Thymus (tissue), 11 donors: ENCODE measurements at regions not wholly inside any gene's neighbourhood (a gene's known extent, or its start where the extent isn't known, plus 50 kb on each side); places are given as distances from the start of the nearest gene placed in this dataset.
"Not testable (repeated sequence)": the region's sequence is repeated elsewhere in the genome, so short reads cannot be mapped to it uniquely, and the experiment has no call there.

ENCODE experiments used
- DNase-seq, 9 donors: peaks; one replicate each; pipeline ENCODE4 v3.0.0-alpha.2; 2013; ENCODE audit warnings: low spot score in 9 of 9, low read depth in 6 of 9, missing footprints in 1 of 9
- H3K27ac ChIP-seq, 2 donors: one replicate each; pipeline ENCODE4 v1.5.1; 2013; ENCODE audit warnings: control low read depth in 1 of 2, low read depth in 1 of 2, low read length in 1 of 2, mild to moderate bottlenecking in 1 of 2, moderate library complexity in 1 of 2
- H3K27me3 ChIP-seq, 2 donors: one replicate each; pipeline ENCODE4 v1.5.1; 2013; ENCODE audit warnings: low read length in 1 of 2; ENCODE audit not compliant: control insufficient read depth in 2 of 2, insufficient read depth in 1 of 2
- H3K36me3 ChIP-seq, 2 donors: one replicate each; pipeline ENCODE4 v1.5.1; 2013; ENCODE audit warnings: low read length in 1 of 2, mild to moderate bottlenecking in 1 of 2, moderate library complexity in 1 of 2; ENCODE audit not compliant: control insufficient read depth in 2 of 2, insufficient read depth in 2 of 2
- H3K4me1 ChIP-seq, 2 donors: one replicate each; pipeline ENCODE4 v1.5.1; 2013; ENCODE audit warnings: low read length in 2 of 2; ENCODE audit not compliant: control insufficient read depth in 2 of 2, insufficient read depth in 2 of 2
- H3K4me3 ChIP-seq, 2 donors: one replicate each; pipeline ENCODE4 v1.5.1; 2013; ENCODE audit warnings: low read length in 2 of 2, control low read depth in 1 of 2, mild to moderate bottlenecking in 1 of 2
- H3K9me3 ChIP-seq, 2 donors: one replicate each; pipeline ENCODE4 v1.5.1; 2013; ENCODE audit warnings: low read length in 1 of 2, mild to moderate bottlenecking in 1 of 2; ENCODE audit not compliant: control insufficient read depth in 2 of 2, insufficient read depth in 1 of 2
- WGBS: extraction: QIAGEN DNeasy Blood & Tissue Kit; methylation state at CpG from one replicate; pipeline ENCODE4 v1.1.7; 2013; 5-methylcytosine and 5-hydroxymethylcytosine counted together
- donor health status: healthy.

DNA sequence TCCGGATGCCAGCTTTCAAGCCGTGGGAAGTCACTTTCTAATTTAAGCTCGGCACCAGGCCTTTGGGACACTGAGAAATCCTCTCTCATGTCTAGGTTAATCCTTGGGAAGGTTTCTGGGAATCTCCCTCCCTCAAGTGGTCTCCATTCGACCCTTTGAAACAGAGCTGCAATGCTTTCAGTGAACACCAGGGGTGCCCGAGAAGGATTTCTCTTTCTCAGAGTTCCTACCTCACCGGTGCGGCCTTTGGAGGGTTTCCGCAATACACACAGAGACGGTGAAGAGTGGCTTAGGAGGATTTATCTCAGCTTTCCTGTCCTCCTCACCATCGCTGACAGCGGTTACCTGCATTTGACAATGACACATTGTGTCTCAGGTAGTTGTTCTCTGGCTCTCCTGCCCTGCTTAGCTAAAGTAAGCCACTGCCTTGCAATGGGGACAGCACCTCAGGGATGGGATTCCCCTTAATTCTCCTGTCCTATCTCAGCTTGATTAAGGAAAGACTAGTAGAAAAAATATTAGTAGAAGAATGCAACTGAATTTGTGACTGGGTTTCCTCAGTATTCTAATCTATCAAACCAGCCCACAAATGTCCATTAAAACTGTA lies 180.6 kb downstream of the GABRG2 start:
- H3K4me1 ChIP-seq, result no peaks in the 10 kb centered on the region
- no peak for DNase-seq
- WGBS, result 85% methylated on average over 11 of the region's 11 CpGs
- H3K36me3 ChIP-seq, result no peaks in the 10 kb centered on the region
- no peak overlapping the region for H3K4me3 ChIP-seq
- H3K9me3 ChIP-seq, result no peaks in the 10 kb centered on the region
- no peaks in the 10 kb centered on the region for H3K27me3 ChIP-seq
- no peak overlapping the region for H3K27ac ChIP-seq

GRCh38 chr5:162256711-162257110 lies 189.1 kb downstream of the GABRG2 start:
- DNase-seq, result no peak
- Histone ChIP-seq H3K9me3 (no peaks in the 10 kb centered on the region), H3K4me1 (no peaks in the 10 kb centered on the region), H3K36me3 (no peaks in the 10 kb centered on the region), H3K4me3 (no peak overlapping the region), H3K27me3 (no peaks in the 10 kb centered on the region), H3K27ac (no peak overlapping the region)
- 75% methylated on average over 1 of the region's 1 CpG for WGBS

DNA sequence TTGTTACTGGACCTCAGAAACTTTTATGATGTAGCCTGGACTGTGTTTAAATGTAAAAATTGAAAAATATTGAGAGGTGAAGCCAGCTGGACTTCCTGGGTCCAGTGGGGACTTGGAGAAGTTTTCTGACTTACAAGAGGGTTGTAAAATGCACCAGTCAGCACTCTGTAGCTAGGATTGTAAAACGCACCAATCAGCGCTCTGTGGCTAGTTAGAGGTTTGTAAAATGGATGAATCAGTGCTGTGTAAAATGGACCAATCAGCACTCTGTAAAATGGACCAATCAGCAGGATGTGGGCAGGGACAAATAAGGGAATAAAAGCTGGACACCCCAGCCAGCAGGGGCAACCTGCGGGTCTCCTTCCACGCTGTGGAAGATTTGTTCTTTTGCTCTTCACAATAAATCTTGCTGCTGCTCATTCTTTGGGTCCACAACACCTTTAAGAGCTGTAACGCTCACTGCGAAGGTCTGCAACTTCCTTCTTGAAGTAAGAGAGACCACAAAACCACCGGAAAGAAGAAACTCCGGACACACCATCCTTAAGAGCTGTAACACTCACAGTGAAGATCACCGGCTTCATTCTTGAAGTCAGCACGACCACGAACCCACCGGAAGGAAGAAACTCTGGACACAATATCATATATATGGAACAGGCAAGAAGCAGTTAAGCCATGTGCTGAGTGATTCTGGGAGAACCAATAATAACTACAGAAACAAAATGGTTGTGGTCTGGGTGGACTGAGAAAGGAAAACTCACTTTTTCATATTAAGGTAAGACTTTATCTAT lies 201.3 kb downstream of the GABRG2 start:
- no peak for DNase-seq
- Histone ChIP-seq H3K36me3 (no peaks in the 10 kb centered on the region), H3K4me3 (no peak overlapping the region), H3K27ac (no peak overlapping the region), H3K4me1 (no peaks in the 10 kb centered on the region), H3K9me3 (no peaks in the 10 kb centered on the region), H3K27me3 (no peaks in the 10 kb centered on the region)
- WGBS, result 32% methylated on average over 12 of the region's 12 CpGs

DNA sequence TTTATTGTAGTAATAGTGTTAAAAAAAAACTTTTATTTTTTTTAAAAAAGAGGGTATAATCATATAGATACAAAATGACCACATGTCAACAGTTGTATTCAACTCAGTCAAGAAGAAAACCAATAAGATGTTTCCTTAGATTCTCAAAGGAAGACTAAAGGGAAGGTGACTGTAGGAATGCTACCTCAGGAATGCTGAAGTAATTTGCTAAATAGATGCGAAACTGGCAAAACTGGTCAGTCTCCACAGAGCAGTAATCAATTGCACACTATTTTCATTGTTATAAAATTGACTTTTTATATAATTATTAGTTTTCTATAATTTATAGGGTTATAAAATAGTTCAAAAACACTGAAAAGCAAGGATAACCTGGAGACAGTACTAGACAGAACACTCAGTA lies 204.8 kb downstream of the GABRG2 start:
- Histone ChIP-seq H3K4me1 (no peaks in the 10 kb centered on the region), H3K27ac (no peak overlapping the region), H3K36me3 (no peaks in the 10 kb centered on the region), H3K27me3 (no peaks in the 10 kb centered on the region), H3K4me3 (no peak overlapping the region), H3K9me3 (no peaks in the 10 kb centered on the region)
- 93% methylated on average over 1 of the region's 1 CpG for WGBS
- no peak for DNase-seq

DNA sequence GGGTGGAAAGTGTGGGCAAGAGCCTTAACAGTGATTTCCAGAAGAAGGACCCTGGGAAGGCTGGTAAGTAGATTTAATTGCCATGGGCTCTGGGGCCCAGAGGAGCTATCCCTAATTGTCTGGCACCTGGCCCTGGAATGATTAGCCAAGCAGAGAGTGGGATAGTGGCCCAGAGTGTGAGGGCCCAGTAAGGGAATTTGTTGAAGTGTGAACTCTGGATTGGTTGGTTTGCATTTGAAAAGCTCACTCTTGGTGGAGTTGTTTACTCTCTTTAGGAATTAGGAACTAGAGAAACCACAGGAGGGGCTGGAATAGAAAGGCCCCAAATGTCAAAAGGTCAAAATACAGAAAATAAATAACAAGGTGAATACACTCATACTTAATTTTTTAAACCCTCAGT lies 207.1 kb downstream of the GABRG2 start:
- Histone ChIP-seq H3K4me1 (no peaks in the 10 kb centered on the region), H3K9me3 (no peaks in the 10 kb centered on the region), H3K36me3 (no peaks in the 10 kb centered on the region), H3K4me3 (no peak overlapping the region), H3K27ac (no peak overlapping the region), H3K27me3 (no peaks in the 10 kb centered on the region)
- no peak for DNase-seq

GRCh38 chr5:162275387-162275786 lies 207.8 kb downstream of the GABRG2 start:
- not testable (repeated sequence) for DNase-seq, H3K9me3 ChIP-seq

DNA sequence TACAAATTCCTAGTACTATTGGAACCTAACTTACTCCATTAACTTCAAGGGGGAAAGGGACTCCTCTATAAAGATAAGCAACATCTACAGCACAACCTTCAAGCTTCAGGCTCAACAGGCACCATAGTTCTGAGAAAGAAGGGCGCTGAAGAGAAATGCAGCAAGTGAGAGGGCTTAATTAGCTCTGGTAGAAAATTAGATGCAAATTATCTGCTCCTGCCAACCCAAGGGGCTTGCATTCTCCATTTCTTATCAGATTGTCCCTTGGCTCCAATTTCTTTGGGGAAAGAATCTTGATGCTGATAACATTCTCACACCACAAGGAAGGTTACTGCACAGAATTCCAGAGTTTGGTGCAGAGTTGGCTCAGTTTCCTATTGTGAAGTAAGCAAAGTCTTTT lies 214.6 kb downstream of the GABRG2 start:
- Histone ChIP-seq H3K9me3 (no peaks in the 10 kb centered on the region), H3K4me1 (no peaks in the 10 kb centered on the region), H3K36me3 (no peaks in the 10 kb centered on the region), H3K27ac (no peak overlapping the region), H3K27me3 (no peaks in the 10 kb centered on the region), H3K4me3 (no peak overlapping the region)
- 83% methylated on average over 1 of the region's 1 CpG for WGBS
- DNase-seq, result no peak

More at GRCh38 chr5:162275387-162275786, 207.8 kb downstream of the GABRG2 start:
- H3K4me3 ChIP-seq, H3K27me3 ChIP-seq, H3K4me1 ChIP-seq, H3K27ac ChIP-seq, H3K36me3 ChIP-seq: not testable (repeated sequence)
- WGBS, result 84% methylated on average over 4 of the region's 4 CpGs

GRCh38 chr5:162283609-162284008 lies 216.0 kb downstream of the GABRG2 start:
- Histone ChIP-seq H3K4me1 (no peaks in the 10 kb centered on the region), H3K27me3 (no peaks in the 10 kb centered on the region), H3K9me3 (no peaks in the 10 kb centered on the region), H3K4me3 (no peak overlapping the region), H3K27ac (no peak overlapping the region), H3K36me3 (no peaks in the 10 kb centered on the region)
- WGBS, result 0% methylated on average over 1 of the region's 1 CpG
- DNase-seq, result no peak

DNA sequence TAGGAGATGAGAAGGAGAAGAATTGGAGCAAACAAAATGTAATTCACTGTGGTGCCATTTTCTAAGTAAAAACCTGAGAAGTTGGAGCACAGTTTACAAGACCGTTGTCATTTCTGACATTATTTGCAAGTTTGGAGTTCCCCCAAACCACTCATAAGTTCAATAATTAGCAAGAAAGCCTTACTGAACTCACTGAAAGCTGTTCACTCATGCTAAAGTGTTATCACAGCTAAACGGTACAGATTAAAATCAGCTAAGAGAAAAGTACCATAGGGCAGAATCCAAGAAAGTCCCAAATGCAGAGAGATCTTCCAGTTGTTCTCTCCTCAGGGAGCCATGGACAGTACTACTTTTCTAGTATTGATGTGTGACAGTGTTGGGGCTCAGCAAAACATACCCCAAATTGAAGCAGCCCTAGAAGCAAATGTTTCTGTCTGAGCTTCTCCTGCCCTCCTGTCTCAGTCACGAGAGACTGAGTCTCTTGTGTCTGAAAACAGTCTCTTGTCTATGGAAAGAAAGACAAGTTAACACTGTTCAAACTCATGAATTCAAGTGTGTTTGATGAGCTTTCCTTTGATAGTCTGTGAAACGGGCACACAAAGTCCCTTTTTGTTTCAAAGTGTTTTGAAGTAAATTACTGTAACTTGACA lies 221.2 kb downstream of the GABRG2 start:
- Histone ChIP-seq H3K4me1 (no peaks in the 10 kb centered on the region), H3K27me3 (no peaks in the 10 kb centered on the region), H3K36me3 (no peaks in the 10 kb centered on the region), H3K9me3 (no peaks in the 10 kb centered on the region), H3K4me3 (no peak overlapping the region), H3K27ac (no peak overlapping the region)
- WGBS, result 78% methylated on average over 4 of the region's 4 CpGs
- no peak for DNase-seq
